ENCODE measurements at regions not wholly inside any gene's neighbourhood (a gene's known extent, or its start where the extent isn't known, plus 50 kb on each side); places are given as distances from the start of the nearest gene placed in this dataset.
"Not testable (repeated sequence)": the region's sequence is repeated elsewhere in the genome, so short reads cannot be mapped to it uniquely, and the experiment has no call there.

GRCh38 chr21:7797328-7797727 is 2724.1 kb upstream of the TPTE start:
- H3K9me3 Mint-ChIP-seq, H3K27me3 Mint-ChIP-seq, H3K4me3 Mint-ChIP-seq: not testable (repeated sequence)

GRCh38 chr21:7798446-7798845 is 2722.9 kb upstream of the TPTE start:
- not testable (repeated sequence) for H3K27ac Mint-ChIP-seq; H3K4me1 Mint-ChIP-seq (ENCODE audit: unreplicated experiment); H3K4me3 Mint-ChIP-seq; H3K9me3 Mint-ChIP-seq; H3K36me3 Mint-ChIP-seq; DNase-seq (ENCODE audit: extremely low spot score, unreplicated experiment); H3K27me3 Mint-ChIP-seq
- peak; percentile 16 for TF ChIP-seq CTCF (conservative IDR thresholded peaks at IDR 0.05)

More at GRCh38 chr21:7797328-7797727, 2724.1 kb upstream of the TPTE start:
- H3K36me3 Mint-ChIP-seq; H3K27ac Mint-ChIP-seq; DNase-seq (ENCODE audit: extremely low spot score, unreplicated experiment); H3K4me1 Mint-ChIP-seq (ENCODE audit: unreplicated experiment): not testable (repeated sequence)

- not testable (repeated sequence) for H3K9me3 Mint-ChIP-seq; H3K4me3 Mint-ChIP-seq; H3K4me1 Mint-ChIP-seq (ENCODE audit: unreplicated experiment); H3K36me3 Mint-ChIP-seq; H3K27me3 Mint-ChIP-seq; DNase-seq (ENCODE audit: extremely low spot score, unreplicated experiment); H3K27ac Mint-ChIP-seq
Measured at GRCh38 chr21:7799697-7800096, 2721.7 kb upstream of the TPTE start.

GRCh38 chr21:7813475-7813874 is 2707.9 kb upstream of the TPTE start:
- not testable (repeated sequence) for H3K36me3 Mint-ChIP-seq; H3K9me3 Mint-ChIP-seq; H3K4me1 Mint-ChIP-seq (ENCODE audit: unreplicated experiment); H3K4me3 Mint-ChIP-seq; H3K27ac Mint-ChIP-seq; DNase-seq (ENCODE audit: extremely low spot score, unreplicated experiment); H3K27me3 Mint-ChIP-seq

GRCh38 chr21:7817013-7817412 is 2704.4 kb upstream of the TPTE start:
- H3K27ac Mint-ChIP-seq; H3K4me3 Mint-ChIP-seq; H3K27me3 Mint-ChIP-seq; H3K36me3 Mint-ChIP-seq; H3K4me1 Mint-ChIP-seq (ENCODE audit: unreplicated experiment); H3K9me3 Mint-ChIP-seq; DNase-seq (ENCODE audit: extremely low spot score, unreplicated experiment): not testable (repeated sequence)

GRCh38 chr21:7819301-7819700 is 2702.1 kb upstream of the TPTE start:
- not testable (repeated sequence) for H3K4me1 Mint-ChIP-seq (ENCODE audit: unreplicated experiment); H3K4me3 Mint-ChIP-seq; H3K9me3 Mint-ChIP-seq; H3K27ac Mint-ChIP-seq; H3K36me3 Mint-ChIP-seq; DNase-seq (ENCODE audit: extremely low spot score, unreplicated experiment); H3K27me3 Mint-ChIP-seq

- not testable (repeated sequence) for H3K9me3 Mint-ChIP-seq
Measured at GRCh38 chr21:7825627-7826026, 2695.8 kb upstream of the TPTE start.

GRCh38 chr21:7826174-7826573 is 2695.2 kb upstream of the TPTE start:
- H3K4me3 Mint-ChIP-seq; H3K27ac Mint-ChIP-seq; H3K9me3 Mint-ChIP-seq; H3K36me3 Mint-ChIP-seq; H3K4me1 Mint-ChIP-seq (ENCODE audit: unreplicated experiment); H3K27me3 Mint-ChIP-seq; DNase-seq (ENCODE audit: extremely low spot score, unreplicated experiment): not testable (repeated sequence)

More at GRCh38 chr21:7825627-7826026, 2695.8 kb upstream of the TPTE start:
- H3K4me3 Mint-ChIP-seq; H3K4me1 Mint-ChIP-seq (ENCODE audit: unreplicated experiment); DNase-seq (ENCODE audit: extremely low spot score, unreplicated experiment); H3K27me3 Mint-ChIP-seq; H3K36me3 Mint-ChIP-seq; H3K27ac Mint-ChIP-seq: not testable (repeated sequence)

DNA sequence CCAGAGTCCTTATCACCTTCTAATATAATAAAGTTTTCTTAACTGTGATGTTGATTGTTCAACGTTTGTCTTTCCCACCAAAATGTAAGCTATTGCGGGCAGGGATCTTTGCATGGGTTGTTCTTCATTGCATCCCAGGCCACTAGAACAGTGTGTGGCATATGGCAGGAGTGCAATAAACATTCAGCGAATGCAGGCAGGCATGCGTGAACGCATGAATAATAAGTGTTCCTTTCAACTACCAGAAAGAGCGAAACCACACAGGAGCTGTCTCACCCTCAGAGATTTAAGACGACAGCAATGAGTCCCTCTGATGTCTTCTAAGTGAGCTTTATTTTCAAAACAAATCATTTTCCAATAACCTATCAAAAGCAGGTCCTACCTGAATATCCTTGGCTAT is 2693.1 kb upstream of the TPTE start:
- H3K4me3 Mint-ChIP-seq; H3K36me3 Mint-ChIP-seq; H3K9me3 Mint-ChIP-seq; H3K27me3 Mint-ChIP-seq; DNase-seq (ENCODE audit: extremely low spot score, unreplicated experiment); H3K27ac Mint-ChIP-seq; H3K4me1 Mint-ChIP-seq (ENCODE audit: unreplicated experiment): not testable (repeated sequence)

GRCh38 chr21:7829411-7829810 is 2692.0 kb upstream of the TPTE start:
- not testable (repeated sequence) for DNase-seq (ENCODE audit: extremely low spot score, unreplicated experiment)

GRCh38 chr21:7837315-7837714 is 2684.1 kb upstream of the TPTE start:
- H3K9me3 Mint-ChIP-seq; DNase-seq (ENCODE audit: extremely low spot score, unreplicated experiment); H3K4me1 Mint-ChIP-seq (ENCODE audit: unreplicated experiment); H3K27me3 Mint-ChIP-seq; H3K27ac Mint-ChIP-seq; H3K4me3 Mint-ChIP-seq; H3K36me3 Mint-ChIP-seq: not testable (repeated sequence)

More at GRCh38 chr21:7829411-7829810, 2692.0 kb upstream of the TPTE start:
- not testable (repeated sequence) for H3K36me3 Mint-ChIP-seq; H3K27me3 Mint-ChIP-seq; H3K9me3 Mint-ChIP-seq; H3K4me1 Mint-ChIP-seq (ENCODE audit: unreplicated experiment); H3K27ac Mint-ChIP-seq; H3K4me3 Mint-ChIP-seq

DNA sequence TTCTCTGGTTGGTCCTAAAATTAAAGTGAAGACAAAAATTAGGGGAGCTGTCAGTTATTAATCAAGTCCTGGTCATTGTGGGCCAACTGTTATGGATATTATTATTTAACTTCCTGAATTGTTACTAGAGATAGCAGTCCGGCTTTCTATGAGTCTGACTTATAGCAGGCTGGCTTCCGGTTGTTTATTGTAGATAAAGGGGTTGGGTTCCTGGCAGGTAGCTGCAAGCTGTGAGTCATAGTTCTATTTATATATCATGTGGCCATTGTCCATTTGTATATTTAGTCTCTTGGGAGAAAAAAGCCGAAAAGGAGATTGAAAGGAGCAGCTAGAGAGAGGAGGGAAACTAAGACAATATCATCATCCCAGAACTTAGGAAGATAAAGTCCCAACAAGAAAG is 2668.0 kb upstream of the TPTE start:
- H3K9me3 Mint-ChIP-seq; DNase-seq (ENCODE audit: extremely low spot score, unreplicated experiment); H3K27ac Mint-ChIP-seq; H3K27me3 Mint-ChIP-seq; H3K36me3 Mint-ChIP-seq; H3K4me3 Mint-ChIP-seq; H3K4me1 Mint-ChIP-seq (ENCODE audit: unreplicated experiment): not testable (repeated sequence)

DNA sequence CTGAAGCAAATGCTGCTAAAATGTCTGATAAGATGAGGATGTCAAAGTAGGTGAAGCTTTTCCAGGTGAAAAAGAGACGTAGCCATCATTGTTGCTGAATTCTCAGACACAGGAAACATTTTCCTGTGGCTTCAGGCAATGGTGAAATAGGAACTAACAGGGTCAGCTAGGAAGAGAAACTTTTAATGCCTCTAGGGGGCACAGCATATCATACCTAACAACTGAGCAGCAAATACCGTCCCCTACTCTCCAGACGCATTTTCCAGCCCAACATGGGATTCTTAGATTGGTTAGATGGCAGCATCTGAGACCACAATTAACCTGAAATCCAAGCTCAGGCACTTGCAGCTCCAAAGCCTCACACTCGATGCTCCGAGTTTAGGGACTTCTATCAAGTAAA is 2667.5 kb upstream of the TPTE start:
- not testable (repeated sequence) for H3K27ac Mint-ChIP-seq; H3K27me3 Mint-ChIP-seq; H3K4me3 Mint-ChIP-seq; H3K9me3 Mint-ChIP-seq; H3K36me3 Mint-ChIP-seq; H3K4me1 Mint-ChIP-seq (ENCODE audit: unreplicated experiment); DNase-seq (ENCODE audit: extremely low spot score, unreplicated experiment)

Measured in type B pancreatic cell (in vitro differentiated cells).